Panc1 (cell line): ENCODE measurements at regions not wholly inside any gene's neighbourhood (a gene's known extent, or its start where the extent isn't known, plus 50 kb on each side); places are given as distances from the start of the nearest gene placed in this dataset.

Experiments
- ATAC-seq: fragments of 200-7000 bp; cut with Tn5 transposase; 2 replicates; pipeline ENCODE4 v1.9.1; 2020; ENCODE audit warnings: mild to moderate bottlenecking, moderate library complexity
- BruUV-seq: library from RNA; stranded (reverse); fragments of 400-500 nt; replicated peaks from 2 replicates; lab custom pipeline; 2021; lab: Mats Ljungman, UMichigan
- CTCF ChIA-PET: fragments of 300-600 bp; sonication (Branson Sonifier 250); formaldehyde crosslinking; loops from one replicate; lab custom pipeline; 2022; ENCODE audit warnings: antibody characterized with exemption; lab: Charles Lee
- POLR2A ChIA-PET: fragments of 300-600 bp; sonication (Branson Sonifier 250); formaldehyde crosslinking; loops from one replicate; lab custom pipeline; 2022; ENCODE audit warnings: antibody characterized with exemption; lab: Charles Lee
- DNase-seq: peaks from one replicate; pipeline ENCODE4 v3.0.0-alpha.2; 2010; ENCODE audit warnings: low read depth, low spot score
- H3K27ac ChIP-seq: 2 replicates; pipeline ENCODE4 v1.5.1; 2011; ENCODE audit warnings: mild to moderate bottlenecking, low read length, inconsistent platforms
- H3K27me3 ChIP-seq: fragments of 200-500 bp; sonication (Bioruptor generic); 2 replicates; pipeline ENCODE4 v1.6.0; 2014; ENCODE audit warnings: low read length, inconsistent platforms; ENCODE audit not compliant: control insufficient read depth, insufficient read depth
- H3K36me3 ChIP-seq: fragments of 200-500 bp; sonication (Bioruptor generic); 2 replicates; pipeline ENCODE4 v1.5.1; 2014; ENCODE audit warnings: inconsistent platforms, mild to moderate bottlenecking, low read length, moderate library complexity; ENCODE audit not compliant: control insufficient read depth, insufficient read depth
- H3K4me1 ChIP-seq: 2 replicates; pipeline ENCODE4 v1.5.1; 2011; ENCODE audit warnings: inconsistent platforms, mild to moderate bottlenecking, low read length, moderate library complexity; ENCODE audit not compliant: control insufficient read depth, insufficient read depth
- H3K4me3 ChIP-seq, 2 experiments: 2 replicates each; pipeline ENCODE4 v1.5.1; 2011 to 2012; ENCODE audit warnings: low read depth in 2 of 2, low read length in 2 of 2, mild to moderate bottlenecking in 2 of 2, inconsistent platforms in 1 of 2, moderate library complexity in 1 of 2
- H3K9me3 ChIP-seq: fragments of 200-500 bp; sonication (Bioruptor generic); 2 replicates; pipeline ENCODE4 v1.5.1; 2014; ENCODE audit warnings: low read depth, mild to moderate bottlenecking, inconsistent platforms, low read length, moderate library complexity; ENCODE audit not compliant: control insufficient read depth, insufficient read depth
- CTCF ChIP-seq: fragments of 450-650 bp; IDR thresholded peaks from 2 replicates; pipeline ENCODE4 v1.5.1; 2017; ENCODE audit warnings: mild to moderate bottlenecking
- POLR2AphosphoS5 ChIP-seq: IDR thresholded peaks from 2 replicates; pipeline ENCODE4 v1.6.1; 2012; ENCODE audit warnings: mild to moderate bottlenecking, low read depth, low read length, moderate library complexity
- REST ChIP-seq, 2 experiments: IDR thresholded peaks; 2 replicates each; pipeline ENCODE4 v1.6.1; 2011 to 2012; ENCODE audit warnings: low read depth in 2 of 2, control low read depth in 1 of 2, low read length in 1 of 2, mild to moderate bottlenecking in 1 of 2, moderate library complexity in 1 of 2; ENCODE audit not compliant: insufficient read depth in 1 of 2
- SIN3A ChIP-seq: IDR thresholded peaks from 2 replicates; pipeline ENCODE4 v1.6.1; 2012; ENCODE audit warnings: low read depth, mild to moderate bottlenecking, low read length, moderate library complexity, borderline replicate concordance; ENCODE audit not compliant: insufficient read depth
- TCF7L2 ChIP-seq: IDR thresholded peaks from 2 replicates; pipeline ENCODE4 v1.6.1; 2011; ENCODE audit warnings: mild to moderate bottlenecking, low read depth, low read length, inconsistent platforms
- in situ Hi-C: cut with HindIII; loops from 2 replicates; pipeline ENCODE4 v1.10.0; 2016; ENCODE audit warnings: low sequenced_read_pairs, low pct_unique_long_range_greater_than_20kb
- intact Hi-C: fragments of 100-400 bp; cut with micrococcal nuclease; formaldehyde crosslinking; loops from one replicate; pipeline ENCODE4 v1.10.0; 2022; ENCODE audit not compliant: unreplicated experiment

GRCh38 chr4:15254236-15254880 is 173.5 kb upstream of the C1QTNF7 start:
- Histone ChIP-seq H3K4me1 (no peaks in the 10 kb centered on the region), H3K4me3 (no peak overlapping the region), H3K27me3 (no peaks in the 10 kb centered on the region), H3K36me3 (no peaks in the 10 kb centered on the region), H3K9me3 (no peaks in the 10 kb centered on the region), H3K27ac (no peak overlapping the region)
- ChIA-PET CTCF (no interaction called here), POLR2A (no interaction called here)
- in situ Hi-C loops: no loop called here
- ATAC-seq (no peak), DNase-seq (no peak)
- BruUV-seq: no TSS peak
- TF ChIP-seq CTCF: no peak
- no peak for TF ChIP-seq POLR2AphosphoS5
- TF ChIP-seq TCF7L2: no peak
- no peak for TF ChIP-seq REST (IDR thresholded peaks at IDR 0.05; ENCODE audit: insufficient read depth in 1 of 2, low read depth in 2 of 2, low read length in 1 of 2)
- TF ChIP-seq SIN3A: no peak
- intact Hi-C loops: no loop called here

GRCh38 chr4:15255537-15255936 is 172.3 kb upstream of the C1QTNF7 start:
- H3K4me3 ChIP-seq: no peak overlapping the region
- ChIA-PET CTCF (no interaction called here), POLR2A (no interaction called here)
- ATAC-seq: no peak
- DNase-seq: no peak
- no peaks in the 10 kb centered on the region for H3K9me3 ChIP-seq
- in situ Hi-C loops: no loop called here
- H3K36me3 ChIP-seq: no peaks in the 10 kb centered on the region
- no peaks in the 10 kb centered on the region for H3K4me1 ChIP-seq
- H3K27ac ChIP-seq: no peak overlapping the region
- no peaks in the 10 kb centered on the region for H3K27me3 ChIP-seq
- intact Hi-C loops: no loop called here
- BruUV-seq: no TSS peak
- TF ChIP-seq TCF7L2: no peak
- no peak for TF ChIP-seq CTCF
- no peak for TF ChIP-seq SIN3A
- TF ChIP-seq POLR2AphosphoS5: no peak
- no peak for TF ChIP-seq REST (IDR thresholded peaks at IDR 0.05; ENCODE audit: insufficient read depth in 1 of 2, low read depth in 2 of 2, low read length in 1 of 2)
